ENCODE measurements at regions not wholly inside any gene's neighbourhood (a gene's known extent, or its start where the extent isn't known, plus 50 kb on each side); places are given as distances from the start of the nearest gene placed in this dataset.

- TF ChIP-seq, protein P1, sequence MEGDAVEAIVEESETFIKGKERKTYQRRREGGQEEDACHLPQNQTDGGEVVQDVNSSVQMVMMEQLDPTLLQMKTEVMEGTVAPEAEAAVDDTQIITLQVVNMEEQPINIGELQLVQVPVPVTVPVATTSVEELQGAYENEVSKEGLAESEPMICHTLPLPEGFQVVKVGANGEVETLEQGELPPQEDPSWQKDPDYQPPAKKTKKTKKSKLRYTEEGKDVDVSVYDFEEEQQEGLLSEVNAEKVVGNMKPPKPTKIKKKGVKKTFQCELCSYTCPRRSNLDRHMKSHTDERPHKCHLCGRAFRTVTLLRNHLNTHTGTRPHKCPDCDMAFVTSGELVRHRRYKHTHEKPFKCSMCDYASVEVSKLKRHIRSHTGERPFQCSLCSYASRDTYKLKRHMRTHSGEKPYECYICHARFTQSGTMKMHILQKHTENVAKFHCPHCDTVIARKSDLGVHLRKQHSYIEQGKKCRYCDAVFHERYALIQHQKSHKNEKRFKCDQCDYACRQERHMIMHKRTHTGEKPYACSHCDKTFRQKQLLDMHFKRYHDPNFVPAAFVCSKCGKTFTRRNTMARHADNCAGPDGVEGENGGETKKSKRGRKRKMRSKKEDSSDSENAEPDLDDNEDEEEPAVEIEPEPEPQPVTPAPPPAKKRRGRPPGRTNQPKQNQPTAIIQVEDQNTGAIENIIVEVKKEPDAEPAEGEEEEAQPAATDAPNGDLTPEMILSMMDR (IDR thresholded peaks at IDR 0.05), result no peak
- no peak for DNase-seq (ENCODE audit: extremely low spot score, unreplicated experiment)
- H3K4me3 Mint-ChIP-seq (ENCODE audit: unreplicated experiment), result no peak overlapping the region
These were observed 457.4 kb upstream of the TPK1 start for GRCh38 chr7:145293228-145293701.

GRCh38 chr7:145289384-145289783, 453.5 kb upstream of the TPK1 start:
- Mint-ChIP-seq H3K4me1 (ENCODE audit: unreplicated experiment) (peaks cover 25% of the 10 kb centered on the region), H3K9me3 (ENCODE audit: unreplicated experiment) (peaks cover 7% of the 10 kb centered on the region), H3K4me3 (ENCODE audit: unreplicated experiment) (no peak overlapping the region), H3K27me3 (ENCODE audit: unreplicated experiment) (no peaks in the 10 kb centered on the region), H3K27ac (ENCODE audit: unreplicated experiment) (no peak overlapping the region), H3K36me3 (ENCODE audit: unreplicated experiment) (no peaks in the 10 kb centered on the region)
- no peak for DNase-seq (ENCODE audit: extremely low spot score, unreplicated experiment)
- TF ChIP-seq, protein P1 (IDR thresholded peaks at IDR 0.05), result no peak

More at GRCh38 chr7:145293228-145293701, 457.4 kb upstream of the TPK1 start:
- H3K36me3 Mint-ChIP-seq (ENCODE audit: unreplicated experiment), result no peaks in the 10 kb centered on the region
- H3K27ac Mint-ChIP-seq (ENCODE audit: unreplicated experiment), result peak overlapping the region; percentile 10
- peaks cover 31% of the 10 kb centered on the region for H3K4me1 Mint-ChIP-seq (ENCODE audit: unreplicated experiment)
- no peaks in the 10 kb centered on the region for H3K27me3 Mint-ChIP-seq (ENCODE audit: unreplicated experiment)
- H3K9me3 Mint-ChIP-seq (ENCODE audit: unreplicated experiment), result peaks cover 3% of the 10 kb centered on the region

- Mint-ChIP-seq H3K4me1 (ENCODE audit: unreplicated experiment) (no peaks in the 10 kb centered on the region), H3K36me3 (ENCODE audit: unreplicated experiment) (peaks cover 4% of the 10 kb centered on the region), H3K9me3 (ENCODE audit: unreplicated experiment) (peaks cover 36% of the 10 kb centered on the region), H3K4me3 (ENCODE audit: unreplicated experiment) (no peak overlapping the region), H3K27me3 (ENCODE audit: unreplicated experiment) (no peaks in the 10 kb centered on the region), H3K27ac (ENCODE audit: unreplicated experiment) (no peak overlapping the region)
- TF ChIP-seq, protein P1 (IDR thresholded peaks at IDR 0.05), result no peak
- no peak for DNase-seq (ENCODE audit: extremely low spot score, unreplicated experiment)
These were observed 440.3 kb upstream of the TPK1 start for GRCh38 chr7:145276118-145276517.

GRCh38 chr7:145269418-145270161, 433.7 kb upstream of the TPK1 start:
- Mint-ChIP-seq H3K27ac (ENCODE audit: unreplicated experiment) (no peak overlapping the region), H3K4me1 (ENCODE audit: unreplicated experiment) (peaks cover 5% of the 10 kb centered on the region), H3K36me3 (ENCODE audit: unreplicated experiment) (no peaks in the 10 kb centered on the region), H3K27me3 (ENCODE audit: unreplicated experiment) (no peaks in the 10 kb centered on the region), H3K4me3 (ENCODE audit: unreplicated experiment) (no peak overlapping the region), H3K9me3 (ENCODE audit: unreplicated experiment) (peaks cover 21% of the 10 kb centered on the region)
- TF ChIP-seq, protein P1 (IDR thresholded peaks at IDR 0.05), result no peak
- no peak for DNase-seq (ENCODE audit: extremely low spot score, unreplicated experiment)

GRCh38 chr7:145265180-145265579, 429.3 kb upstream of the TPK1 start:
- DNase-seq (ENCODE audit: extremely low spot score, unreplicated experiment), result no peak
- Mint-ChIP-seq H3K36me3 (ENCODE audit: unreplicated experiment) (no peaks in the 10 kb centered on the region), H3K27ac (ENCODE audit: unreplicated experiment) (no peak overlapping the region), H3K9me3 (ENCODE audit: unreplicated experiment) (peaks cover 21% of the 10 kb centered on the region), H3K27me3 (ENCODE audit: unreplicated experiment) (no peaks in the 10 kb centered on the region), H3K4me3 (ENCODE audit: unreplicated experiment) (no peak overlapping the region), H3K4me1 (ENCODE audit: unreplicated experiment) (peaks cover 5% of the 10 kb centered on the region)
- TF ChIP-seq, protein P1 (IDR thresholded peaks at IDR 0.05), result no peak

Measured in osteocyte (in vitro differentiated cells).